Activated CD8-positive, alpha-beta T cell treated with anti-CD3 and anti-CD28 coated beads for 36 hours (primary cell): ENCODE measurements at regions not wholly inside any gene's neighbourhood (a gene's known extent, or its start where the extent isn't known, plus 50 kb on each side); places are given as distances from the start of the nearest gene placed in this dataset.

ENCODE experiments used
- ATAC-seq: fragments of 200-7000 bp; cut with Tn5 transposase; one replicate; pipeline ENCODE4 v1.10.0; 2021; ENCODE audit warnings: mild to moderate bottlenecking, moderate library complexity
- CTCF ChIA-PET: fragments of 350-600 bp; sonication (Branson Sonifier 250); formaldehyde crosslinking; loops from one replicate; lab custom pipeline; 2021; ENCODE audit warnings: antibody characterized with exemption; lab: Charles Lee
- POLR2A ChIA-PET: fragments of 350-600 bp; sonication (Branson Sonifier 250); formaldehyde crosslinking; loops from one replicate; lab custom pipeline; 2021; ENCODE audit warnings: antibody characterized with exemption; lab: Charles Lee
- DNase-seq: peaks from one replicate; pipeline ENCODE4 v3.0.0-alpha.2; 2020
- H3K27ac Mint-ChIP-seq: one replicate; pipeline ENCODE4 v1.8.0; 2021; ENCODE audit warnings: mild to moderate bottlenecking, mixed read lengths
- H3K27me3 Mint-ChIP-seq: one replicate; pipeline ENCODE4 v1.8.0; 2021; ENCODE audit warnings: mixed read lengths
- H3K36me3 Mint-ChIP-seq: one replicate; pipeline ENCODE4 v1.8.0; 2021; ENCODE audit warnings: low read depth, mixed read lengths
- H3K4me1 Mint-ChIP-seq: one replicate; pipeline ENCODE4 v1.8.0; 2021; ENCODE audit warnings: low read depth, mixed read lengths
- H3K4me3 Mint-ChIP-seq: one replicate; pipeline ENCODE4 v1.8.0; 2021; ENCODE audit warnings: mild to moderate bottlenecking, moderate library complexity, mixed read lengths
- H3K9me3 Mint-ChIP-seq: one replicate; pipeline ENCODE4 v1.8.0; 2021; ENCODE audit warnings: mixed read lengths
- intact Hi-C: fragments of 100-400 bp; cut with micrococcal nuclease; formaldehyde crosslinking; loops from one replicate; pipeline ENCODE4 v1.10.0; 2022
- TF ChIP-seq, protein P1 (sequence below): fragments of 200-600 bp; IDR thresholded peaks from one replicate; pipeline ENCODE4 v1.8.0; 2022; ENCODE audit warnings: antibody characterized with exemption, mild to moderate bottlenecking

DNA sequence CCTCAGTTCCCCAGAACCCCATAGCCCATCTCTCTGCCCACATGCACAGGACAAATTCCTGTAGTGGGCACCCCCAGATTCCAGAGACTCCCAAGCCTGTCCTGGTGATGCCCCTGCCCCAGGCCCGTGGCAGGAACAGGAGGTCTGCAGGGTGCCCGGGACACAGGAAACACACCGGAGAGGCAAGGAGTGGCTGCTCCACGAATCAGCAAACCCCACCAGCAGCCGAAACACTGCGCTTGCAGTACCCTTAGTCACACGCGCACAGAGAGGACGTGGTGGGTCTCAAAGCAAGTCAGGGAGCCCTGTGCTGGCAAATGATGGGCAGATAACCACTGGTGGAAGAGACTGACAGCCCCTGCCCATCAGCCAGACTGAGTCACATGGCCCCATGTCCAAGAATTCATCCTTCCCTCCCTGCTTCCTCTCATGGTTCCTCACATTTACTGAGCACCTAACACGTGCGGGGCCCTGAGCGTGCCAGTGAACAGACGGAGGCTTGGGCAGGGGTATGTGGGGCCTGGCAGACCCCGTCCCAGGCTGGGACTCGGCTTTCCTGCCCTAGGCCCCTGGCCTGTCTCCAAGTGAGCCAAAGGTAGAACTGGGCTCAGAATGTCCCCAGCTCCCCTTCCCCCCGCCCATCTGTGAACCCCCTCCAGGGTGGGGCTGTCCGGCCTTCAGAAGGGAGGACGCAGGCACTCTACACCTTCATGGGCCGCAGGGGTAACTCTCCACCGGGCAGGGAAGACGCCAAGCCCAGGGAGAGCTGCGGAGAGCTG lies 130.4 kb upstream of the IQSEC1 start:
- no peaks in the 10 kb centered on the region for H3K9me3 Mint-ChIP-seq
- no peak overlapping the region for H3K4me3 Mint-ChIP-seq
- ChIA-PET CTCF (interaction anchor here (1.1 kb wide), 1 partner anchor 112 kb away, joined by 4 read pairs; no protein-coding TSS in a partner anchor), POLR2A (no interaction called here)
- H3K36me3 Mint-ChIP-seq = no peaks in the 10 kb centered on the region
- ATAC-seq (no peak), DNase-seq (no peak)
- TF ChIP-seq, protein P1, sequence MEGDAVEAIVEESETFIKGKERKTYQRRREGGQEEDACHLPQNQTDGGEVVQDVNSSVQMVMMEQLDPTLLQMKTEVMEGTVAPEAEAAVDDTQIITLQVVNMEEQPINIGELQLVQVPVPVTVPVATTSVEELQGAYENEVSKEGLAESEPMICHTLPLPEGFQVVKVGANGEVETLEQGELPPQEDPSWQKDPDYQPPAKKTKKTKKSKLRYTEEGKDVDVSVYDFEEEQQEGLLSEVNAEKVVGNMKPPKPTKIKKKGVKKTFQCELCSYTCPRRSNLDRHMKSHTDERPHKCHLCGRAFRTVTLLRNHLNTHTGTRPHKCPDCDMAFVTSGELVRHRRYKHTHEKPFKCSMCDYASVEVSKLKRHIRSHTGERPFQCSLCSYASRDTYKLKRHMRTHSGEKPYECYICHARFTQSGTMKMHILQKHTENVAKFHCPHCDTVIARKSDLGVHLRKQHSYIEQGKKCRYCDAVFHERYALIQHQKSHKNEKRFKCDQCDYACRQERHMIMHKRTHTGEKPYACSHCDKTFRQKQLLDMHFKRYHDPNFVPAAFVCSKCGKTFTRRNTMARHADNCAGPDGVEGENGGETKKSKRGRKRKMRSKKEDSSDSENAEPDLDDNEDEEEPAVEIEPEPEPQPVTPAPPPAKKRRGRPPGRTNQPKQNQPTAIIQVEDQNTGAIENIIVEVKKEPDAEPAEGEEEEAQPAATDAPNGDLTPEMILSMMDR = no peak
- H3K27ac Mint-ChIP-seq = no peak overlapping the region
- intact Hi-C loops = no loop called here
- peaks cover 2% of the 10 kb centered on the region for H3K4me1 Mint-ChIP-seq
- peaks cover 37% of the 10 kb centered on the region for H3K27me3 Mint-ChIP-seq

DNA sequence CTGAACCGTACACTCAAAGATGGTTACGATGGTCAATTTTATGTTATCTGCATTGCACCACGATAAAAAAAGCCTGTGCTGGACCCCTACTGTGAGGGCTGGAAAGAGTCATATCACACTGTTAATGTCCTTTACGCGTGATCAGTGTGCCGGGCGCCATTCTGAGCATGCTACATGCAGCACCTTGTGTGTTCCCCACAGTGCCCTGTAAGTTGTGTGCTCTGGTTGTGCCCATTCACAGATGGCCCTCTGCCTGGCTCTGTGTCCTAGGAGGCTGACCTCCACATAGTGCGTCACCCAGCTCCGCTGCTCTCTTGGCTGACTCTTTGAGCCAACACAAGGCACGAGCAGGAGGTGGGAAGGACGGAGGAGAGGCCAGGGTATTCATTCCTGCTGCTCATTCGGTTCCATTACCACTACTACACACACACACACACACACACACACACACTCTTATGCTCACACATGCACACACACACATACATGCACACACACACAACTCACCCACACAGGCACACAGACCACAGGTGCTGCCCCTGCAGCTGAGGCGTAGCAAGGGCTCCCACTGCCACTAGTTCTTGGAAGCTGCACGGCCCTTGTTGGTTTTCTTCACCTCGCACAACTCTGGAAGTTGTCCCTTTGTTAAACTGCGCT lies 129.6 kb upstream of the IQSEC1 start:
- Mint-ChIP-seq H3K4me1 (peaks cover 2% of the 10 kb centered on the region), H3K9me3 (no peaks in the 10 kb centered on the region), H3K36me3 (no peaks in the 10 kb centered on the region), H3K4me3 (no peak overlapping the region), H3K27me3 (peaks cover 34% of the 10 kb centered on the region), H3K27ac (no peak overlapping the region)
- TF ChIP-seq, protein P1 = no peak
- intact Hi-C loops = no loop called here
- POLR2A ChIA-PET = no interaction called here
- no peak for ATAC-seq
- DNase-seq = no peak
- CTCF ChIA-PET = no interaction called here

DNA sequence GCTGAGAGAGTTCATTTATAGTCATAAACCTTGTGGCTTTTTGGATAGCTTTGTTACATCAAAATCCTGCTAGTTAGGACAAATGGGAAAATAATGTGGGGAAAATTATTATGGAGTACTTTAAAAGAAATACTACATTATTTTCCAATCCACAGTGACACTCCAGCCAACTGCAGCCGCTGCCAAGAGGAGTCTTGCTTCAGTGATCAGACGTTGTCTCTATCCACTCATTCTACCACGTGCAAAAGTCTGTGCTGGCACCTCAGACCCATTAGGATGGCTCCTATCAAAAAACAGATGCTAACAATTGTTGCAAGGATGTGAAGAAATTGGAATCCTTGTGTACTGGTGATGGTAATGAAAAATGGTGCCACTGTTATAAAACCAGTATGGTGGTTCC lies 128.6 kb upstream of the IQSEC1 start:
- no peak overlapping the region for H3K4me3 Mint-ChIP-seq
- H3K36me3 Mint-ChIP-seq = no peaks in the 10 kb centered on the region
- no peak for DNase-seq
- intact Hi-C loops = no loop called here
- TF ChIP-seq, protein P1 = no peak
- no peak overlapping the region for H3K27ac Mint-ChIP-seq
- H3K4me1 Mint-ChIP-seq = peaks cover 2% of the 10 kb centered on the region
- ATAC-seq = no peak
- no peaks in the 10 kb centered on the region for H3K9me3 Mint-ChIP-seq
- H3K27me3 Mint-ChIP-seq = peaks cover 27% of the 10 kb centered on the region
- CTCF ChIA-PET = interaction anchor here (1.4 to 1.6 kb wide), 3 partner anchors 82 to 260 kb away, joined by 4 to 5 read pairs (median 4); no protein-coding TSS in a partner anchor
- POLR2A ChIA-PET = no interaction called here

DNA sequence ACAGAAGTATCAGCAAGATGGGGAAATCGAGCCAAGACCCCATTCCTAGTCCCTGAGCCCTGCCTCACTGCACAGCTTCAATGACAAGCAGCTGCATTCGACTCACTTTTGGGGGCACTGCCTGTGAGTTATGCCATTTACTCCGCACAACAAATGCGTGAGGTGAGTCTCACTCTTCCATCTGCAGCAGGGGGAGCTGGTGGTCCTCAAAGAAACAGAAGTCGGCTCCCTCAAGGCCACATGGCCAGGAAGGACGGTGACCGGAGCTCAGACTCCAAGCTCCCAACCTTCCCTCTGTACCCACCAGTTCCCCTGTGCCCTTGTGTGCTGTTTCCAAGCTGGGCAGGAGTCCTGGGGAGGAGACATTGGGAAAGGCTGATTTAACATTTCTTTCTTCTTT lies 127.7 kb upstream of the IQSEC1 start:
- CTCF ChIA-PET = interaction anchor here (1.4 to 1.6 kb wide), 4 partner anchors 29 to 261 kb away, joined by 4 to 5 read pairs (median 4); no protein-coding TSS in a partner anchor
- H3K27me3 Mint-ChIP-seq = peaks cover 23% of the 10 kb centered on the region
- no peaks in the 10 kb centered on the region for H3K36me3 Mint-ChIP-seq
- peaks cover 8% of the 10 kb centered on the region for H3K4me1 Mint-ChIP-seq
- H3K4me3 Mint-ChIP-seq = no peak overlapping the region
- H3K9me3 Mint-ChIP-seq = no peaks in the 10 kb centered on the region
- H3K27ac Mint-ChIP-seq = no peak overlapping the region
- intact Hi-C loops = no loop called here
- POLR2A ChIA-PET = no interaction called here
- TF ChIP-seq, protein P1 = no peak
- ATAC-seq (no peak), DNase-seq (peak; percentile 34)

DNA sequence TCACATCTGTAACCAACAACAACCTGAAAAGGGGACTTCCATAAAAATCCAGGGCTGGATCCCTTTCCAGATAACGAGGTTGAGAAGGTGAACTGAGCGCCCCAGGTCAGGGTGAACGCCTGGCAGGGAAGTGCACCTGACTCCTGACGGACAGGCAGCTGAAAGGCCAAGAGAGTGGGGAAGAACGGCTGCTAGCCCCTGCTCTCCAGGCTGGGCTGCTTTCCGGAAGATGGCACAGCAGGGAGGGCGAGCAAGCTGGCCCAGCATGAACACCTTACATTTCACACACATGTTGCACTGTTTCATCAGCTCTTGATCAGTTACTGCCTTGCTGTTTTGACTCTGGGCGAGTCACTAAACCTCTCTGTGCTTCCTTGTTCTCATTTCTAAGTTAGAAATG lies 127.2 kb upstream of the IQSEC1 start:
- ATAC-seq = no peak
- CTCF ChIA-PET = interaction anchor here (1.4 to 1.6 kb wide), 4 partner anchors 29 to 261 kb away, joined by 4 to 5 read pairs (median 4); no protein-coding TSS in a partner anchor
- no peak for DNase-seq

More for the DNA sequence above, 127.2 kb upstream of the IQSEC1 start:
- TF ChIP-seq, protein P1 = no peak
- POLR2A ChIA-PET = no interaction called here
- no peak overlapping the region for H3K27ac Mint-ChIP-seq
- H3K4me3 Mint-ChIP-seq = no peak overlapping the region
- intact Hi-C loops = no loop called here
- peaks cover 9% of the 10 kb centered on the region for H3K4me1 Mint-ChIP-seq
- no peaks in the 10 kb centered on the region for H3K36me3 Mint-ChIP-seq
- H3K9me3 Mint-ChIP-seq = no peaks in the 10 kb centered on the region
- H3K27me3 Mint-ChIP-seq = peaks cover 22% of the 10 kb centered on the region
